Liver (tissue), 3 donors: ENCODE measurements at regions not wholly inside any gene's neighbourhood (a gene's known extent, or its start where the extent isn't known, plus 50 kb on each side); places are given as distances from the start of the nearest gene placed in this dataset.

ENCODE experiments used
- GABPA ChIP-seq, 2 donors: IDR thresholded peaks in 1 of 2; conservative IDR thresholded peaks in 1 of 2; 2 replicates each; pipeline ENCODE4 v1.6.1; 2016; ENCODE audit warnings: antibody characterized with exemption in 2 of 2, mild to moderate bottlenecking in 1 of 2, moderate library complexity in 1 of 2
- HNF4A ChIP-seq, 2 donors: conservative IDR thresholded peaks; 2 replicates each; pipeline ENCODE4 v1.6.1; 2016; ENCODE audit warnings: antibody characterized with exemption in 2 of 2, mild to moderate bottlenecking in 2 of 2
- JUND ChIP-seq, 2 donors: IDR thresholded peaks; 2 replicates each; pipeline ENCODE4 v1.6.1; 2016; ENCODE audit warnings: antibody characterized with exemption in 2 of 2
- MAX ChIP-seq: IDR thresholded peaks from 2 replicates; pipeline ENCODE4 v1.6.1; 2016; ENCODE audit warnings: antibody characterized with exemption
- REST ChIP-seq: IDR thresholded peaks from 2 replicates; pipeline ENCODE4 v1.6.1; 2016; ENCODE audit warnings: antibody characterized with exemption, mild to moderate bottlenecking
- TAF1 ChIP-seq: conservative IDR thresholded peaks from 2 replicates; pipeline ENCODE4 v1.6.1; 2016; ENCODE audit warnings: antibody characterized with exemption, mild to moderate bottlenecking
- TF ChIP-seq, protein P1 (sequence below): fragments of 150-350 bp; IDR thresholded peaks from 2 replicates; pipeline ENCODE4 v1.5.1; 2017; ENCODE audit warnings: improper control_type of control experiment, low read depth, low read length; ENCODE audit not compliant: missing input control
- donor health status: healthy.
- donor health status: healthy.

GRCh38 chr7:55276572-55277295, 88.4 kb upstream of the LANCL2 start:
- TF ChIP-seq, protein P1, sequence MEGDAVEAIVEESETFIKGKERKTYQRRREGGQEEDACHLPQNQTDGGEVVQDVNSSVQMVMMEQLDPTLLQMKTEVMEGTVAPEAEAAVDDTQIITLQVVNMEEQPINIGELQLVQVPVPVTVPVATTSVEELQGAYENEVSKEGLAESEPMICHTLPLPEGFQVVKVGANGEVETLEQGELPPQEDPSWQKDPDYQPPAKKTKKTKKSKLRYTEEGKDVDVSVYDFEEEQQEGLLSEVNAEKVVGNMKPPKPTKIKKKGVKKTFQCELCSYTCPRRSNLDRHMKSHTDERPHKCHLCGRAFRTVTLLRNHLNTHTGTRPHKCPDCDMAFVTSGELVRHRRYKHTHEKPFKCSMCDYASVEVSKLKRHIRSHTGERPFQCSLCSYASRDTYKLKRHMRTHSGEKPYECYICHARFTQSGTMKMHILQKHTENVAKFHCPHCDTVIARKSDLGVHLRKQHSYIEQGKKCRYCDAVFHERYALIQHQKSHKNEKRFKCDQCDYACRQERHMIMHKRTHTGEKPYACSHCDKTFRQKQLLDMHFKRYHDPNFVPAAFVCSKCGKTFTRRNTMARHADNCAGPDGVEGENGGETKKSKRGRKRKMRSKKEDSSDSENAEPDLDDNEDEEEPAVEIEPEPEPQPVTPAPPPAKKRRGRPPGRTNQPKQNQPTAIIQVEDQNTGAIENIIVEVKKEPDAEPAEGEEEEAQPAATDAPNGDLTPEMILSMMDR: no peak
- TF ChIP-seq GABPA (IDR thresholded peaks at IDR 0.05 in 1 of 2, conservative IDR thresholded peaks at IDR 0.05 in 1 of 2): no peak
- TF ChIP-seq TAF1: no peak
- no peak for TF ChIP-seq MAX
- no peak for TF ChIP-seq REST
- TF ChIP-seq HNF4A (conservative IDR thresholded peaks at IDR 0.05): no peak
- no peak for TF ChIP-seq JUND (IDR thresholded peaks at IDR 0.05)
